Stimulated activated effector memory CD8-positive, alpha-beta T cell treated with anti-CD3 and anti-CD28 coated beads, Interleukin-12 subunit alpha, Interleukin-12 subunit beta, amount 100 ng/mL, for 72 hours (primary cell): ENCODE measurements at regions not wholly inside any gene's neighbourhood (a gene's known extent, or its start where the extent isn't known, plus 50 kb on each side); places are given as distances from the start of the nearest gene placed in this dataset.

Experiments used
- ATAC-seq: fragments of 150-1000 bp; cut with Tn5 transposase; 2 replicates; pipeline ENCODE4 v1.10.0; 2021
- DNase-seq, 2 donors: peaks; one replicate each; pipeline ENCODE4 v3.0.0; 2021 to 2022; ENCODE audit warnings: low spot score in 2 of 2
- H3K27ac Mint-ChIP-seq: one replicate; pipeline ENCODE4 v1.8.0; 2022; ENCODE audit warnings: mild to moderate bottlenecking, mixed read lengths
- H3K36me3 Mint-ChIP-seq: one replicate; pipeline ENCODE4 v1.8.0; 2022; ENCODE audit warnings: mild to moderate bottlenecking, mixed read lengths
- H3K4me1 Mint-ChIP-seq: one replicate; pipeline ENCODE4 v1.8.0; 2022; ENCODE audit warnings: mixed read lengths
- H3K4me3 Mint-ChIP-seq: one replicate; pipeline ENCODE4 v1.8.0; 2022; ENCODE audit warnings: mild to moderate bottlenecking, mixed read lengths
- H3K9me3 Mint-ChIP-seq: one replicate; pipeline ENCODE4 v1.8.0; 2022; ENCODE audit warnings: mixed read lengths

- Mint-ChIP-seq H3K27ac (no peak overlapping the region), H3K9me3 (peaks cover 3% of the 10 kb centered on the region), H3K4me3 (no peak overlapping the region), H3K36me3 (no peaks in the 10 kb centered on the region), H3K4me1 (no peaks in the 10 kb centered on the region)
- ATAC-seq (peak; percentile 90), DNase-seq (no peak)
These were observed 136.3 kb downstream of the TENT4A start for GRCh38 chr5:6849316-6850105.

- no peak overlapping the region for H3K27ac Mint-ChIP-seq
- H3K4me1 Mint-ChIP-seq, result no peaks in the 10 kb centered on the region
- no peak for DNase-seq
- no peaks in the 10 kb centered on the region for H3K36me3 Mint-ChIP-seq
- no peak for ATAC-seq
- no peak overlapping the region for H3K4me3 Mint-ChIP-seq
- H3K9me3 Mint-ChIP-seq, result peaks cover 3% of the 10 kb centered on the region
These were observed 136.8 kb downstream of the TENT4A start for GRCh38 chr5:6850106-6850432.

GRCh38 chr5:6856653-6857052 lies 143.4 kb downstream of the TENT4A start:
- H3K4me3 Mint-ChIP-seq, result no peak overlapping the region
- no peaks in the 10 kb centered on the region for H3K36me3 Mint-ChIP-seq
- H3K27ac Mint-ChIP-seq, result no peak overlapping the region
- ATAC-seq, result no peak
- no peaks in the 10 kb centered on the region for H3K4me1 Mint-ChIP-seq
- DNase-seq, result no peak
- peaks cover 3% of the 10 kb centered on the region for H3K9me3 Mint-ChIP-seq

- Mint-ChIP-seq H3K4me3 (no peak overlapping the region), H3K9me3 (peaks cover 6% of the 10 kb centered on the region), H3K4me1 (no peaks in the 10 kb centered on the region), H3K36me3 (no peaks in the 10 kb centered on the region), H3K27ac (no peak overlapping the region)
- ATAC-seq, result peak; percentile 19
- no peak for DNase-seq
These were observed 145.2 kb downstream of the TENT4A start for GRCh38 chr5:6858419-6858818.

- ATAC-seq, result no peak
- Mint-ChIP-seq H3K4me1 (no peaks in the 10 kb centered on the region), H3K36me3 (no peaks in the 10 kb centered on the region), H3K9me3 (peaks cover 4% of the 10 kb centered on the region), H3K4me3 (no peak overlapping the region), H3K27ac (no peak overlapping the region)
- DNase-seq, result no peak
These were observed 145.8 kb downstream of the TENT4A start for GRCh38 chr5:6859023-6859422.

GRCh38 chr5:6859951-6860638 lies 146.9 kb downstream of the TENT4A start:
- Mint-ChIP-seq H3K4me3 (no peak overlapping the region), H3K4me1 (no peaks in the 10 kb centered on the region), H3K9me3 (peaks cover 3% of the 10 kb centered on the region), H3K36me3 (no peaks in the 10 kb centered on the region), H3K27ac (no peak overlapping the region)
- ATAC-seq, result no peak
- DNase-seq, result no peak

- no peak for ATAC-seq
- no peak for DNase-seq
- H3K9me3 Mint-ChIP-seq, result peaks cover 3% of the 10 kb centered on the region
- no peak overlapping the region for H3K27ac Mint-ChIP-seq
- no peak overlapping the region for H3K4me3 Mint-ChIP-seq
- H3K36me3 Mint-ChIP-seq, result no peaks in the 10 kb centered on the region
- H3K4me1 Mint-ChIP-seq, result no peaks in the 10 kb centered on the region
These were observed 147.8 kb downstream of the TENT4A start for GRCh38 chr5:6861036-6861435.

GRCh38 chr5:6861667-6862066 lies 148.4 kb downstream of the TENT4A start:
- H3K27ac Mint-ChIP-seq, result no peak overlapping the region
- peaks cover 3% of the 10 kb centered on the region for H3K9me3 Mint-ChIP-seq
- no peak overlapping the region for H3K4me3 Mint-ChIP-seq
- no peak for ATAC-seq
- no peak for DNase-seq
- H3K4me1 Mint-ChIP-seq, result no peaks in the 10 kb centered on the region
- no peaks in the 10 kb centered on the region for H3K36me3 Mint-ChIP-seq

- ATAC-seq, result no peak
- Mint-ChIP-seq H3K27ac (no peak overlapping the region), H3K4me1 (no peaks in the 10 kb centered on the region), H3K9me3 (peaks cover 3% of the 10 kb centered on the region), H3K36me3 (no peaks in the 10 kb centered on the region), H3K4me3 (no peak overlapping the region)
- no peak for DNase-seq
These were observed 149.1 kb downstream of the TENT4A start for GRCh38 chr5:6862306-6862705.

- Mint-ChIP-seq H3K4me1 (no peaks in the 10 kb centered on the region), H3K36me3 (no peaks in the 10 kb centered on the region), H3K9me3 (no peaks in the 10 kb centered on the region), H3K27ac (no peak overlapping the region), H3K4me3 (no peak overlapping the region)
- DNase-seq (no peak), ATAC-seq (no peak)
These were observed 154.5 kb downstream of the TENT4A start for GRCh38 chr5:6867712-6868111.

- no peak overlapping the region for H3K4me3 Mint-ChIP-seq
- no peaks in the 10 kb centered on the region for H3K4me1 Mint-ChIP-seq
- no peak for ATAC-seq
- H3K36me3 Mint-ChIP-seq, result no peaks in the 10 kb centered on the region
- H3K9me3 Mint-ChIP-seq, result no peaks in the 10 kb centered on the region
- no peak for DNase-seq
- no peak overlapping the region for H3K27ac Mint-ChIP-seq
These were observed 154.9 kb downstream of the TENT4A start for GRCh38 chr5:6868171-6868570.

- H3K36me3 Mint-ChIP-seq, result no peaks in the 10 kb centered on the region
- no peaks in the 10 kb centered on the region for H3K9me3 Mint-ChIP-seq
- no peak overlapping the region for H3K4me3 Mint-ChIP-seq
- ATAC-seq (no peak), DNase-seq (no peak)
- H3K27ac Mint-ChIP-seq, result no peak overlapping the region
- no peaks in the 10 kb centered on the region for H3K4me1 Mint-ChIP-seq
These were observed 155.5 kb downstream of the TENT4A start for GRCh38 chr5:6868575-6869215.

GRCh38 chr5:6869677-6870076 lies 156.4 kb downstream of the TENT4A start:
- no peak for ATAC-seq
- Mint-ChIP-seq H3K27ac (no peak overlapping the region), H3K4me3 (no peak overlapping the region), H3K36me3 (no peaks in the 10 kb centered on the region), H3K4me1 (no peaks in the 10 kb centered on the region), H3K9me3 (no peaks in the 10 kb centered on the region)
- DNase-seq, result no peak

GRCh38 chr5:6872441-6873160 lies 159.4 kb downstream of the TENT4A start:
- Mint-ChIP-seq H3K4me3 (no peak overlapping the region), H3K27ac (no peak overlapping the region), H3K4me1 (no peaks in the 10 kb centered on the region), H3K36me3 (no peaks in the 10 kb centered on the region), H3K9me3 (no peaks in the 10 kb centered on the region)
- ATAC-seq, result no peak
- DNase-seq, result no peak

- no peaks in the 10 kb centered on the region for H3K9me3 Mint-ChIP-seq
- no peak for DNase-seq
- no peaks in the 10 kb centered on the region for H3K4me1 Mint-ChIP-seq
- H3K4me3 Mint-ChIP-seq, result no peak overlapping the region
- no peaks in the 10 kb centered on the region for H3K36me3 Mint-ChIP-seq
- no peak for ATAC-seq
- no peak overlapping the region for H3K27ac Mint-ChIP-seq
These were observed 160.1 kb downstream of the TENT4A start for GRCh38 chr5:6873359-6873758.
